ENCODE measurements at regions not wholly inside any gene's neighbourhood (a gene's known extent, or its start where the extent isn't known, plus 50 kb on each side); places are given as distances from the start of the nearest gene placed in this dataset.

GRCh38 chr5:87188391-87188790 lies 79.3 kb upstream of the RASA1 start:
- Mint-ChIP-seq H3K9me3 (no peaks in the 10 kb centered on the region), H3K27ac (no peak overlapping the region), H3K27me3 (ENCODE audit: low read depth in 3 of 3) (no peaks in the 10 kb centered on the region), H3K4me3 (no peak overlapping the region), H3K4me1 (no peaks in the 10 kb centered on the region), H3K36me3 (no peaks in the 10 kb centered on the region)
- H3K4me3 ChIP-seq (replicated peaks in 1 of 3; ENCODE audit: low read depth in 2 of 3, low read length in 3 of 3) = no peak overlapping the region
- H3K4me1 ChIP-seq (ENCODE audit: control insufficient read depth in 1 of 2, insufficient read depth in 2 of 2, low read length in 2 of 2) = no peaks in the 10 kb centered on the region
- no peaks in the 10 kb centered on the region for H3K79me2 ChIP-seq (ENCODE audit: insufficient read depth, low read length)
- H2AFZ ChIP-seq (ENCODE audit: insufficient read depth, low read depth, low read length, poor library complexity, severe bottlenecking) = no peak overlapping the region
- TF ChIP-seq, protein P1, sequence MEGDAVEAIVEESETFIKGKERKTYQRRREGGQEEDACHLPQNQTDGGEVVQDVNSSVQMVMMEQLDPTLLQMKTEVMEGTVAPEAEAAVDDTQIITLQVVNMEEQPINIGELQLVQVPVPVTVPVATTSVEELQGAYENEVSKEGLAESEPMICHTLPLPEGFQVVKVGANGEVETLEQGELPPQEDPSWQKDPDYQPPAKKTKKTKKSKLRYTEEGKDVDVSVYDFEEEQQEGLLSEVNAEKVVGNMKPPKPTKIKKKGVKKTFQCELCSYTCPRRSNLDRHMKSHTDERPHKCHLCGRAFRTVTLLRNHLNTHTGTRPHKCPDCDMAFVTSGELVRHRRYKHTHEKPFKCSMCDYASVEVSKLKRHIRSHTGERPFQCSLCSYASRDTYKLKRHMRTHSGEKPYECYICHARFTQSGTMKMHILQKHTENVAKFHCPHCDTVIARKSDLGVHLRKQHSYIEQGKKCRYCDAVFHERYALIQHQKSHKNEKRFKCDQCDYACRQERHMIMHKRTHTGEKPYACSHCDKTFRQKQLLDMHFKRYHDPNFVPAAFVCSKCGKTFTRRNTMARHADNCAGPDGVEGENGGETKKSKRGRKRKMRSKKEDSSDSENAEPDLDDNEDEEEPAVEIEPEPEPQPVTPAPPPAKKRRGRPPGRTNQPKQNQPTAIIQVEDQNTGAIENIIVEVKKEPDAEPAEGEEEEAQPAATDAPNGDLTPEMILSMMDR (IDR thresholded peaks at IDR 0.05) = no peak
- H3K27me3 ChIP-seq (ENCODE audit: control insufficient read depth in 2 of 2, insufficient read depth in 2 of 2, low read length in 2 of 2) = no peaks in the 10 kb centered on the region
- H3K36me3 ChIP-seq (replicated peaks in 1 of 2; ENCODE audit: control insufficient read depth in 1 of 2, insufficient read depth in 2 of 2, low read length in 2 of 2) = no peaks in the 10 kb centered on the region
- intact Hi-C loops (cut with micrococcal nuclease) = no loop called here
- H3K9me3 ChIP-seq (replicated peaks in 1 of 2; ENCODE audit: control insufficient read depth in 1 of 2, insufficient read depth in 1 of 2, low read length in 2 of 2) = no peaks in the 10 kb centered on the region
- H3K9ac ChIP-seq (ENCODE audit: insufficient read depth, low read length, poor library complexity, severe bottlenecking) = no peak overlapping the region
- no peak overlapping the region for H3K4me2 ChIP-seq (replicated peaks; ENCODE audit: extremely low read depth, low read length, poor library complexity, severe bottlenecking)
- no peak for DNase-seq
- 88% methylated on average over 1 of the region's 3 CpGs for WGBS (ENCODE audit: insufficient coverage)
- no peaks in the 10 kb centered on the region for H4K20me1 ChIP-seq (ENCODE audit: insufficient read depth, low read length)
- H3K27ac ChIP-seq (ENCODE audit: low read depth in 1 of 2, low read length in 2 of 2) = no peak overlapping the region

DNA sequence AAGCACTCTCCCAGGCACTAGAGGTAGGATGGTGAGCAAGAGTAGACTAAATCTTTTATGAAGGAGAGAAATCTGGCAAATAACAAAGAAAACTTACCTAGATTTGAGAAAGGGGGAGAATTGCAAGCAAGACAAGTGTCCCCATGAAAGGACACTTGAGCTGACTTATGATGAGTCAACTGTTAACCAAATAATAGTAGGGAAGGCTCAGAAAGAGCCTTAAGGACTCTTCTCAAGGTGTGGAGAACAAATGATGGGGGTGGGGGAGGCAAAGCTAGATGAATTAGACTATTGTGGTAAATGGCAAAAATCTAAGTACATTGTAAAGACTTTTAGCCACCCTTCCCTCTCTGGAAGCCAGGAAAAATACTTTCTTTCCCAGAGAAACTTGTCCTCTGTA lies 77.6 kb upstream of the RASA1 start:
- peaks cover 3% of the 10 kb centered on the region for H3K4me1 Mint-ChIP-seq
- intact Hi-C loops (cut with micrococcal nuclease) = no loop called here

More for the DNA sequence above, 77.6 kb upstream of the RASA1 start:
- no peaks in the 10 kb centered on the region for H4K20me1 ChIP-seq (ENCODE audit: insufficient read depth, low read length)
- no peaks in the 10 kb centered on the region for H3K9me3 ChIP-seq (replicated peaks in 1 of 2; ENCODE audit: control insufficient read depth in 1 of 2, insufficient read depth in 1 of 2, low read length in 2 of 2)
- H3K27me3 ChIP-seq (ENCODE audit: control insufficient read depth in 2 of 2, insufficient read depth in 2 of 2, low read length in 2 of 2) = no peaks in the 10 kb centered on the region
- no peak overlapping the region for H2AFZ ChIP-seq (ENCODE audit: insufficient read depth, low read depth, low read length, poor library complexity, severe bottlenecking)
- no peak for DNase-seq
- Mint-ChIP-seq H3K27me3 (ENCODE audit: low read depth in 3 of 3) (no peaks in the 10 kb centered on the region), H3K4me3 (no peak overlapping the region), H3K36me3 (no peaks in the 10 kb centered on the region), H3K27ac (no peak overlapping the region), H3K9me3 (no peaks in the 10 kb centered on the region)
- H3K4me3 ChIP-seq (replicated peaks in 1 of 3; ENCODE audit: low read depth in 2 of 3, low read length in 3 of 3) = no peak overlapping the region
- H3K9ac ChIP-seq (ENCODE audit: insufficient read depth, low read length, poor library complexity, severe bottlenecking) = no peak overlapping the region
- H3K4me1 ChIP-seq (ENCODE audit: control insufficient read depth in 1 of 2, insufficient read depth in 2 of 2, low read length in 2 of 2) = no peaks in the 10 kb centered on the region
- H3K27ac ChIP-seq (ENCODE audit: low read depth in 1 of 2, low read length in 2 of 2) = no peak overlapping the region
- TF ChIP-seq, protein P1 (IDR thresholded peaks at IDR 0.05) = no peak
- no peaks in the 10 kb centered on the region for H3K36me3 ChIP-seq (replicated peaks in 1 of 2; ENCODE audit: control insufficient read depth in 1 of 2, insufficient read depth in 2 of 2, low read length in 2 of 2)
- no peak overlapping the region for H3K4me2 ChIP-seq (replicated peaks; ENCODE audit: extremely low read depth, low read length, poor library complexity, severe bottlenecking)
- H3K79me2 ChIP-seq (ENCODE audit: insufficient read depth, low read length) = no peaks in the 10 kb centered on the region

Data from CD14-positive monocyte (primary cell).